Gastroesophageal sphincter (tissue), 4 donors: ENCODE measurements at regions not wholly inside any gene's neighbourhood (a gene's known extent, or its start where the extent isn't known, plus 50 kb on each side); places are given as distances from the start of the nearest gene placed in this dataset.

Experiments
- ATAC-seq: fragments of 150-250 bp; one replicate; pipeline ENCODE4 v1.9.1; 2016; ENCODE audit warnings: mild to moderate bottlenecking, moderate library complexity
- H3K27ac ChIP-seq, 4 donors: fragments of 200-600 bp; sonication (generic) in 3 of 4; 1 replicate in 3 of 4; 2 replicates in 1 of 4; pipeline ENCODE4 v1.5.1; 2016 to 2019
- H3K27me3 ChIP-seq: fragments of 200-600 bp; sonication (generic); one replicate; pipeline ENCODE4 v1.5.1; 2019
- H3K36me3 ChIP-seq, 2 donors: fragments of 200-600 bp; sonication (generic); one replicate each; pipeline ENCODE4 v1.5.1; 2019; ENCODE audit warnings: control low read depth in 1 of 2
- H3K4me1 ChIP-seq, 3 donors: fragments of 200-600 bp; sonication (generic); 1 replicate in 2 of 3; 2 replicates in 1 of 3; pipeline ENCODE4 v1.5.1; 2016 to 2019; ENCODE audit warnings: control low read depth in 2 of 3
- H3K4me3 ChIP-seq, 2 donors: fragments of 200-600 bp; sonication (generic); one replicate each; pipeline ENCODE4 v1.5.1; 2019; ENCODE audit warnings: mild to moderate bottlenecking in 1 of 2, moderate library complexity in 1 of 2
- H3K9me3 ChIP-seq, 3 donors: fragments of 200-600 bp; sonication (generic); one replicate each; pipeline ENCODE4 v1.5.1; 2017 to 2019; ENCODE audit warnings: control low read depth in 2 of 3
- EP300 ChIP-seq: sonication (generic); formaldehyde crosslinking; IDR thresholded peaks from one replicate; pipeline ENCODE4 v1.6.1; 2017; ENCODE audit warnings: antibody characterized with exemption, mild to moderate bottlenecking
- POLR2A ChIP-seq, 2 donors: fragments of 450-650 bp; IDR thresholded peaks; one replicate each; pipeline ENCODE4 v1.6.1; 2017; ENCODE audit warnings: antibody characterized with exemption in 2 of 2, mild to moderate bottlenecking in 2 of 2, moderate library complexity in 1 of 2
- POLR2AphosphoS5 ChIP-seq: sonication (generic); formaldehyde crosslinking; IDR thresholded peaks from one replicate; pipeline ENCODE4 v1.6.1; 2017; ENCODE audit warnings: antibody characterized with exemption
- WGBS, 2 donors: methylation state at CpG; one replicate each; pipeline ENCODE4 v1.1.5; 2018; ENCODE audit warnings: low coverage in 1 of 2; 5-methylcytosine and 5-hydroxymethylcytosine counted together
- TF ChIP-seq, protein P1 (sequence below), 4 experiments: fragments of 200-600 bp in 2 of 4; fragments of 450-650 bp in 2 of 4; sonication (generic) in 1 of 4; IDR thresholded peaks; one replicate each; pipeline ENCODE4 v1.5.1; 2017 to 2019; ENCODE audit warnings: antibody characterized with exemption in 4 of 4, mild to moderate bottlenecking in 2 of 4, moderate library complexity in 2 of 4

DNA sequence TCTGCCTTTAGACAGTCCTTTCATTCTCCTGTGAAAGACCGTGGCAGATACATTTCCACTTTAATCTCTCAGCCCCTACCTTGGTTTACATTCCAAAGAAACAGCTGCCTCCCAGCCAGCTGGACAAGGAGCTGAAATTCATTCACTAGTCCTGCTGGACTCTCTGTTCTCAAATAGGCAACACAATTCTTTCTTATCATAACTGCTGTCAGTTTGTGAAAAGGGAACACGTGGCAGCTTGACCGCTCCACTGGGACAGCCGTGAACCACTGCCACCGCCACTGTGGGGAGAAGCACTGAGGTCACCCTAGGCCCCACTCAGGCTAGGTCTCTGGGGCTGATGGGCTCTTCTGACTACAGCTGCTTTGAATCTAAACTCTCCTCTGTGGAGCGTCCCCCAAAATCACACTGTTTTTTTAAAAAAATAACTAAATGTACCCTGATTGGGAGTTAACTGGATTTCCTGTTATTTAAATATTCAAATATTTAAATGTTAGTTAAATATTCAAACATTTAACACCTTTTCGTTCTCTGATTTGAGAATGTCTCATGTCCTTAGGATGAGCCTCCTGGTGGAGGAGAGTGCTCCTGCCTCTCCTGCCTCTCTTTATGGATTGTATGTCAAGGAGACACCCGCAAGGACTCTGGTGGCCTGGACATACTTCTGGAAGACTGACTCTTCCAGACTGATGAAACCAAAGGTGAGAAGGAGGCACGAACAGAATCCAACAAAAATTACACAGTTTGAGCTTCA, 120.1 kb downstream of the BOD1 start:
- H3K4me3 ChIP-seq = no peak overlapping the region
- H3K36me3 ChIP-seq = no peaks in the 10 kb centered on the region
- peaks cover 26 to 70% (median 37%) of the 10 kb centered on the region in 3 donors for H3K4me1 ChIP-seq
- no peaks in the 10 kb centered on the region for H3K9me3 ChIP-seq
- no peaks in the 10 kb centered on the region for H3K27me3 ChIP-seq
- 31 to 49% methylated on average over 5 to 9 of the region's 9 CpGs for WGBS, 2 donors
- peak overlapping the region; percentile 65 to 94 (median 88) for H3K27ac ChIP-seq
- peak; percentile 12 for ATAC-seq
- TF ChIP-seq, protein P1, sequence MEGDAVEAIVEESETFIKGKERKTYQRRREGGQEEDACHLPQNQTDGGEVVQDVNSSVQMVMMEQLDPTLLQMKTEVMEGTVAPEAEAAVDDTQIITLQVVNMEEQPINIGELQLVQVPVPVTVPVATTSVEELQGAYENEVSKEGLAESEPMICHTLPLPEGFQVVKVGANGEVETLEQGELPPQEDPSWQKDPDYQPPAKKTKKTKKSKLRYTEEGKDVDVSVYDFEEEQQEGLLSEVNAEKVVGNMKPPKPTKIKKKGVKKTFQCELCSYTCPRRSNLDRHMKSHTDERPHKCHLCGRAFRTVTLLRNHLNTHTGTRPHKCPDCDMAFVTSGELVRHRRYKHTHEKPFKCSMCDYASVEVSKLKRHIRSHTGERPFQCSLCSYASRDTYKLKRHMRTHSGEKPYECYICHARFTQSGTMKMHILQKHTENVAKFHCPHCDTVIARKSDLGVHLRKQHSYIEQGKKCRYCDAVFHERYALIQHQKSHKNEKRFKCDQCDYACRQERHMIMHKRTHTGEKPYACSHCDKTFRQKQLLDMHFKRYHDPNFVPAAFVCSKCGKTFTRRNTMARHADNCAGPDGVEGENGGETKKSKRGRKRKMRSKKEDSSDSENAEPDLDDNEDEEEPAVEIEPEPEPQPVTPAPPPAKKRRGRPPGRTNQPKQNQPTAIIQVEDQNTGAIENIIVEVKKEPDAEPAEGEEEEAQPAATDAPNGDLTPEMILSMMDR (IDR thresholded peaks at IDR 0.05) = peak; percentile 13 to 50 (median 33)
- TF ChIP-seq EP300 (no peak), POLR2A (IDR thresholded peaks at IDR 0.05) (no peak), POLR2AphosphoS5 (peak; percentile 20)

GRCh38 chr5:173495225-173495904, 121.1 kb downstream of the BOD1 start:
- 68% methylated on average over 3 of the region's 3 CpGs; no CpG with 5 or more reads in 1 of the 2 donors for WGBS, 2 donors
- H3K4me1 ChIP-seq = peaks cover 22 to 61% (median 37%) of the 10 kb centered on the region in 3 donors

DNA sequence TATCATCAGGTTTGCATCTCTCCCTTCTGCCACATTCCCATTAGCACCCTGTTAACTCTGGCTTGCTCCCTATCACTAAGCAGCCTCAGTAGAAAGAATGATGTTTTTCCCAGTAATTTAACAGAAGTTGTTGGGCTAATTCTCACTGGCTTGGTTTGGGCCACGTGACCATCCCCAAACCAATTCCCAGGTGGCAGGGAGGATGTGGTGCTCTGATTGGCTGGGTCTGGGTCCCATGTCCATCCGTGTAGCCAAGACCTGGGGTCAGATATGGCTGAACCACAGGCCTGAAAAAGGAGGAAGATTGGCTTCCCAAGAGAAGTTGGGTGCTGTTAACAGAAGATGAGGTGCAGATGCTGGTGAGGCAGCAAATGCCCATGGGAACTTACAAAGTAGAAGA, 122.0 kb downstream of the BOD1 start:
- H3K9me3 ChIP-seq = no peaks in the 10 kb centered on the region
- peak overlapping the region in 3 of 4 donors; percentile 38 to 92 (median 83) for H3K27ac ChIP-seq
- no peaks in the 10 kb centered on the region for H3K36me3 ChIP-seq
- ATAC-seq = no peak
- no peaks in the 10 kb centered on the region for H3K27me3 ChIP-seq
- WGBS, 2 donors = 60 to 86% methylated on average over 1 of the region's 2 CpGs
- TF ChIP-seq, protein P1 (IDR thresholded peaks at IDR 0.05) = no peak
- TF ChIP-seq POLR2A (IDR thresholded peaks at IDR 0.05) (no peak), POLR2AphosphoS5 (no peak), EP300 (no peak)
- peaks cover 17 to 52% (median 28%) of the 10 kb centered on the region in 3 donors for H3K4me1 ChIP-seq
- no peak overlapping the region for H3K4me3 ChIP-seq

More at GRCh38 chr5:173495225-173495904, 121.1 kb downstream of the BOD1 start:
- Histone ChIP-seq H3K36me3 (no peaks in the 10 kb centered on the region), H3K27ac (peak overlapping the region; percentile 65 to 94 (median 88)), H3K9me3 (no peaks in the 10 kb centered on the region), H3K27me3 (no peaks in the 10 kb centered on the region), H3K4me3 (no peak overlapping the region)
- no peak for TF ChIP-seq POLR2AphosphoS5
- no peak for TF ChIP-seq EP300
- no peak for TF ChIP-seq POLR2A (IDR thresholded peaks at IDR 0.05)
- TF ChIP-seq, protein P1 (IDR thresholded peaks at IDR 0.05) = peak in 1 of 4 experiments; percentile 29
- no peak for ATAC-seq

- TF ChIP-seq EP300 (no peak), POLR2AphosphoS5 (no peak)
- TF ChIP-seq, protein P1 (IDR thresholded peaks at IDR 0.05) = no peak
- Histone ChIP-seq H3K27me3 (no peaks in the 10 kb centered on the region), H3K27ac (no peak overlapping the region), H3K36me3 (no peaks in the 10 kb centered on the region), H3K4me3 (no peak overlapping the region), H3K9me3 (no peaks in the 10 kb centered on the region), H3K4me1 (peaks cover 17 to 46% (median 23%) of the 10 kb centered on the region in 3 donors)
- 86 to 94% methylated on average over 3 to 5 of the region's 6 CpGs for WGBS, 2 donors
- no peak for ATAC-seq
These were observed 122.6 kb downstream of the BOD1 start for GRCh38 chr5:173493846-173494245.
